NCI-H526 (cell line): ENCODE measurements at regions not wholly inside any gene's neighbourhood (a gene's known extent, or its start where the extent isn't known, plus 50 kb on each side); places are given as distances from the start of the nearest gene placed in this dataset.
A peak's percentile ranks its signal among the peaks of the same experiment; 100 is the strongest.

Source experiments
- DNase-seq, 2 experiments: peaks; one replicate each; lab custom pipeline; 2025; lab: John Stamatoyannopoulos, UW

DNA sequence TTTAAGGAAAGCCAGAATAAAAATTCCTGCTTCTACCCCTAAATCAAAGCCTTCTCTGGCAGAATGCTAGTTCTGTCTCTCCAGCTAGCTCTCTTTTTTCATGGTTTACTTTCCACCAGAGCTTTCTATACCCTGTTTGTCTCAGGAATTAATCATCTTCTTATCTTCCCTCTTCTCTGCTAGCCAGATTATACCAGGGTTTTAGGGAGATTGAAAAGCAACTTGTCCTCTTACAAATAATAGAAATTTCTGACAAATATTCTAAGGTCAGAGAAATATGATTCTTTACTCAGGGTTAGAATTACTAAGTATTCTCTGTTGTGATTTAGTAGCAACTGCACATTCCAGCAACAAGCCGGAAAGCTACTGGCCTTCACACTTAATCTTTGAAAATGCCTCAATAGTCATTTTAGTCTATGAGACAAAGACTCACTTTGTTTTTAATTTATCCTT lies 166.4 kb downstream of the TANC2 start:
- no peak for DNase-seq

DNA sequence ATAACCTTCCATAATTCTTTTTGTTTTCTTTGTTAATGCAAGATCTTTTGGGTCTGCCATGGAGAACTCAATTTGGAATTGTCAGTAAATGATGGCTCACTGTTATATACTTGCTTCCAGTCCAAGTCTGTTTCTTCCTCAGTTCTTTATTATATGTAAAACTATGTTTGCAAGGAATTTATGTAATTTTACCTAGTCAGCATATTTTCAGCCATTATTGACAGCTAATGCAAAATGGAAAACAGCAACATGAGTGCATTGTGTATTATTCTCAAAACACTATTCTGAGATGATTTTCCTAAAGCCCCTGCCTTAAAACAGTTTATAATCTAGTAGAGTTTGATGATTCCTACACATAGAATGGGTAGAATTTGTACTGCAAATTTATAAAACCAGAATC lies 167.5 kb downstream of the TANC2 start:
- no peak for DNase-seq

DNA sequence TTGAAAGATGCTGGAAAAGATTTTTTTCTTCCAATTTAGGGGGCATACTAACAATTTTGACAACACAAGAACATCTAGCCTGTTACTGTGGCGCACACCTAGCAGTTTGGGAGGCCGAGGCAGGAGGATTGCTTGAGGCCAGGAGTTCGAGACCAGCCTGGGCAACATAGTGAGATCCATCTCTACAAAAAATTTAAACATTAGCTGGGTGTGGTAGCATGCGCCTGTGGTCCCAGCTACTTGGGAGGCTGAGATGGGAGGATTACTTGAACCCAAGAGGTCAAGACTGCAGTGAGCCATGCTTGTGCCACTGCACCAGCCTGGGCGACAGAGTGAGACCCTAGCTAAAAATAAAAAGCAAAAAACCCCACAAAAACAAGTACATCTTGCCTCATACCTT lies 168.8 kb downstream of the TANC2 start:
- no peak for DNase-seq

DNA sequence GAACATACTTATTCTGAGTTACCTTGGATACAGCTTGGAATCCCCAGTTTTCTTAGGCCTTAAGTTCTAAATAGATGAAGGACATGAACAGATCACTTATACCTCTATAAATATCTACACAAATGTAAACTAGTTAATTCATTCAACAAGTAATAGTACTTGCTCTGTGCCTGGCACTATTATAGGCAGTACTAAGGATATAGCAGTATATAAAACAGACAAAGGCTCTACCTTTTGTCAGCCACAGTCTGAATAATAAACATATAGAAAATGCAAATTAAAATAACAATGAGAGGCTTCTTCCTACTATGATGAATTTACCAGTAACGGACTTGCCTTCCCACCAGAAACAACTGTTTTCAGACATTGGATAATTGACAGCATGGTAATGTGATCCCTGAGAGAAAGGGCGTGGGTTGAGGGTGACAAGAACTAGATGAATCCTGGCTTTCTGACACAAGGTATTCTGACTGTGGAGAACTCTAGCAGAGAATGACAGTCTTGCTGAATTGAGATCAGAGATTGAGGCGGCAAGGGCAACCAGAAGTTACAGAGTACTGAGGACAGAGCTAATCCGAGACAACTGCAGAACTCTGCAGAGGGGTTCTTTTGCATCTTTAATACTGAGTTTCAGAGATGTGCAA lies 170.5 kb downstream of the TANC2 start:
- peak; percentile 52 to 71 for DNase-seq

DNA sequence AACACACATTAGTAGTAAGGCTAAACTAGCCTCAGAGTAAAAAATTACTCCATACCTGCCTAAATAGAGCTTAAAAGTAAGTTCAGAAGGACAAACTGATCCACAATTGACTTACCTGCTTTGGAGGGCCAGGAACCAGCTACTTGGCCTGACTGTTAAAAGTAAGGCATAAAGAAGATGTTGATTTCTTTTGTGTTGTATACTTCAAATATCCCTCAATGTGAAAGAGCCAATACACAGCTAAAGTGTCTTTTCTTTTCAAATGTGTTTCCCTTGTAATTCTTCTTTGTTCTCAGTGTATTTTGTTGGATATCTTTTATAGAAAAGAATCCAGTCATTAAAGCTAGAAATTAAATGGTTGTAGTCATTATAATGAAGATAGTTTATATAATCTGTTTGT lies 171.1 kb downstream of the TANC2 start:
- no peak for DNase-seq

DNA sequence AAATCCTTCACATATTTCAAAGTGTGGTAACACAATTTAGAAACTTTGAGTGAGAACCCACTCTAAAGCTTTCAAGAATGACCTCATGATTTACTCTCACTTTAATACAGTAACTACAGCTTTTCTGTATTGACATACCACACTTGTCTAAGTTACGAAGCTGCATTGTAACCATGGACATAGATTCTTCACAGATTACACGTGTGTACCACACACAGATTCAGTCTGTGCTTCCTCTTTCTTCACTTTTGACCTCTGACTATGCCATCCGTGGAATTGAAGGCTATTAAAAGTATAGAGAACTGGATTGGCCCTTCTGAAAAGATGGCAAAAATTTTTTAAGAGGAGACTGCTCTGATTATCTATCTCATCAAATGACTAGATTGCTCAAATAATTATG lies 172.7 kb downstream of the TANC2 start:
- no peak for DNase-seq

DNA sequence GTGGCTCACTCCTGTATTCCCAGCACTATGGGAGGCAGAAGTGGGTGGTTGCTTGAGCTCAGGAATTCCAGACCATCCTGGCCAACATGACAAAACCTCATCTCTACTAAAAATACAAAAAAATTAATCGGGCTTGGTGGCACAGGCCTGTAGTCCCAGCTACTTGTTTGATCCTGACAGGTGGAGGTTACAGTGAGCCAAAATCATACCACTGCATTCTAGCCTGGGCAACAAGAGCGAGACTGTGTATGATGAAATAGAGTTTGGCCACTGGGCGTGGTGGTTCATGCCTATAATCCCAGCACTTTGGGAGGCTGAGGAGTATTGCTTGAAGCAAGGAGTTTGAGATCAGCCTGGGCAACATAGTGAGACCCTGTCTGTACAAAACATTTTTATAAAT lies 173.3 kb downstream of the TANC2 start:
- DNase-seq = no peak

DNA sequence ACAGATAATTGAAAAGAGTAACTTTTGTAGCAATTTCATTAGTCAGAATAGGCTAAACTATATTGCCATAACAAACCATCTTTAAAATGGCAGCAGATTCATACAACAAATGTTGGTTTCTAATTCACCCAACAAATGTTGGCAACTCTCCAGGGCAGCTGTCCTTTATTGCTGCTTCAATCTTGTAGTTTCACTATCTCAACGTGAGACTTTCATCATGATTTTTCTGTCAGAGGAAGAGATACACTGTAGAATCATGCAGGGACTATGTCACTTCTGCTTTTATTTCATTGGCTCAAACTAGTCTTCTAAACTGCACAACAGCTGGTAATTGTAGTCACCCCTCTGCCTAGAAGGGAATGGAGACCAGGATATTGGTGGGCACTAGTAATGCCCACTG lies 174.2 kb downstream of the TANC2 start:
- no peak for DNase-seq

DNA sequence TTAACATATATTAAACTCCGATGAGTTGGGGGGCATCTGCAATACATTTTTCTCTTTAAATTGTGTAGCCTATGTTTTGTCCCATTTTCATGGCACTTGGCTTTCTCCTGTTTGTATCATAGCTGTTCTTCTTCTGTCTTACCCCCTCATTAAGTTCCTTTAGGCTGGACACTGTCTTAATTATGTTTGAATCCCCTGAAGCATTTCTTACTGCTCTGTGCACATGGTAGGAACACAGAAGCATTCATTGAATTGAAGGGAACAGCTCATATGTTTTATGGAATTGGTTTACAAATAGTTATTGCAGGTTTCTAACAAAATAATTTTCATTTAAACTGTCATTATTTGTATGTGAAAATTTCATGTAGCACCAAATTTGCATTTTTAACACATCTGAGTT lies 176.8 kb downstream of the TANC2 start:
- DNase-seq = peak in 1 of 2 experiments; percentile 9

DNA sequence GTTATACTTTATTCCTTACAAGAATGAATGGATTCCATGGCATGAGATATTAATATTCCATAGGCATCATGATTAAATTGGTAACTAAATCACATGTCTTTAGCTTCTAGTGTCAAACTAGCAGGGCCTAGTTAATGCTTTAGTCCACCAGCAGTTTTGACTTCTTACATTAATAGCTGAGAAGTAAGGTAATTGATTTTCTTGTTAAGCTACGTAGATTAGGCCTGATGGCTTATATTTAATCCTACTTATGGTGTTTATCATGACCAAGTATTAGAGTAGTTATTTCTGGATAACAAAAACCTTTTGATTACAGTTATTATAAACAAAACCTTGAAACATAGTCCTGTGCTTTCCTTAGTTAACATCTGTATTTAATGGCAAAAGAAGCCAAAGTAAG lies 184.5 kb downstream of the TANC2 start:
- no peak for DNase-seq

DNA sequence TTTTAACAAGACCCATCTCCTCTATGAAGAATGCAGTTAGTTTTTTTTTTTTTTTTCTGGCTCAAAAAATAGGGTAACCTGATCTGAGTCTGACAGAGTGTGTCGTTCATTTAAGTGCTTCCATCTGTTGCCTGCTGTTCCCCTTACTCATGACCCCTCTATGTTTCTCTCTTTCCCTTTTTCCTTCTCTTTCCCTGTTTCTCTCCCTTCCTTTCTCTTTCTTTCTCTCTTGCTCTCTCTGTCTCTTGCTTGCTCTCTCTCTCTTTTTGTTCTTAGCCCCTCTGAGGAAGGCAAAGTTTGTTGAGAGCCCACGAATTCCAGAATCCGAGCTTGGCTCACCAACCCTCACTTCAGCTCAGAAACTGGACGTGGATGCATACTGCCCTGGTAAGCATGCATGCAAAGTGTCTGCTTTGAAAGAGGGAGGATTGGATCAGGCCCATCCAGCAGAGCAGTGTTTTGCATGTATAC lies 185.0 kb downstream of the TANC2 start:
- peak; percentile 91 to 92 for DNase-seq

DNA sequence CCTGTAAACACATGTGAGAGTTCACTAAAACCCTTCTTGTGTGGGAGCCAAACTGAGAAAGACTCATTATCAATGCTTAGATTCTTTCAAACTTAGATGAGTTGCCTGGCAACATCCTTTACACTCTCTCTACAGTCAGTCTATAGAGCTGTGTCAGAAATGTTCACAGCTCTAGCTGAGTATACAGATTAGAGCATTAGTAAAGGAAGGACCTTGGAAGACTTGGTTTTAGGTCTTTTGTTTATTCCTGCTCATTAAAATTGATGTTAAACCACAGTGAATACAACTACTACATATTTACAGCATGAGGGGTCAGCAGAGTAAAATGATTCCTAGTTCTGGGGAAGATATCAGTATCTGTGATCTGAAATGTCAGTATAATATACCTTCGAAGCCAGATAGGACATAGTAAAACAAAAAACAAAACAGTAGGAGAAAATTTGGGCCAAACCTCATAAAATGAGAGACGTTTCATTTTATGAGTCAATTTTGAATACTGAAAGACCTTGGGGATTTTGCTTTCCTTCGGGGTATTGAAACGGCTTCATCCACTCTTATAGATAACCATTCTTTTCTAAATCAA lies 186.0 kb downstream of the TANC2 start:
- DNase-seq = peak; percentile 32 to 62

DNA sequence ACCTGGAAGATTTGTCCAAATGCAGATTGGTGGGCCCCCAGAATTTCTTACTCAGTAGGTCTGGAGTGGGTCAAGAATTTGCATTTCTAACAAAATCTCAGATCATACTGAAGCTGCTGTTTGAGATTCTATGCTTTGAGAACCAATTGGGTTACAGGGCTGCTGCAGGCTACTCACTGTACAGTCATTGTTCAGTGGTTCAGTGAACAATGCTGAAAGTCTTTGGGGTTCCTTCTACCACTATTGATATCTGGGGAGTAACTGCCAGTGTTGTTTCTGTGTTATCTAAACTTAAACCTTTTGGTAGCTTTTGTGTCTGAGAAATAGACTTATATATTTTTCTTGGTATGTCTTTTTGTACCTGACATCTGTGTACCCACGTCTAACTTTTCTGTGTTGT lies 187.5 kb downstream of the TANC2 start:
- DNase-seq = peak in 1 of 2 experiments; percentile 17

DNA sequence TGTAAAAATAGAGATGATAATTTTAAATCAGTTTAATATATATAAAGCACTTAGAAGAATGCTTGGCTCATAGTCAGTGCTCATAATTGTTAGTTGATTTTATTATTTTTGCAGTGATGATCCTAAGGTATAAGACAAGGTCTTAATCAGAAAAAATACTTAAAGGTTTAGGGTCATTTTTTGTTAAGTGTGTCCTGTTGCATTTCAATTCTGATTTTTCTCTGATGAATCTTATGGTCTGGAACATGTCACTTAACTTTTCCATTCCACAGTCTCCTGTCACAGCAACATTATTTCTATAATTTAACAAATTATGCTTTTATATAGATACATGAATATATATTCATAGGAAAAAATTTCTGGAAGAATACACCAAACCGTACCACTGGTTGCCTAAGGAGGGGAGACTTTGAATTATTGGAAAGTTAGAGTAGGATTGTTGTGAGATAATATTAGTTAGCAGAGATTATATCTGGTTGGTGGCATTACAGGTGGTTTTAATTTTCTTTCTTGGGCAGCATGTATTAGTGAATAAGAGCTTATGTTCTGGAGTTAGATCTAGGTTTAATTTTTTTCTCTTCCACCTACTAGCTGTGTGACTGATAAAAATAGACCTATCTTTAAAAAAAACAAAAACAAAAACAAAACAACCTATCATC lies 188.7 kb downstream of the TANC2 start:
- DNase-seq = no peak

DNA sequence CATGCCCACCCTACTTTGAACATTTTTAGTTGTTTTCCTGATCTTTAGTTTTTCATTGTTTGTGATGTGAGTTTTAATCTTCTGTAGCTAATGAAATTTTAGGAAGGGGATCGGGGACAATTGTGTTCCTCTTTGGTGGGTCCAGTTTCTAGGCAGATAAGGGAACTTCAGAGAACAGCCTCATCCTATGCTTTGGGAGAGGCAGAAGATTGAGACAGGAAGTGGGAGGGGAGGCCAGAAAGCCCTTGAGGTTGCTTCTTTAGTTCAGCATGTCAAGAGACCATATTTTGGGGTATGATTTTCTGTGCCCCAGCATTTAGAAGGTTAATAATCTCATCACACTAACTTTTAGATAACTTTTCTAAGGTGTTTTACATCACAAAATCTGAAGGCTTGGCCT lies 191.0 kb downstream of the TANC2 start:
- DNase-seq = no peak

DNA sequence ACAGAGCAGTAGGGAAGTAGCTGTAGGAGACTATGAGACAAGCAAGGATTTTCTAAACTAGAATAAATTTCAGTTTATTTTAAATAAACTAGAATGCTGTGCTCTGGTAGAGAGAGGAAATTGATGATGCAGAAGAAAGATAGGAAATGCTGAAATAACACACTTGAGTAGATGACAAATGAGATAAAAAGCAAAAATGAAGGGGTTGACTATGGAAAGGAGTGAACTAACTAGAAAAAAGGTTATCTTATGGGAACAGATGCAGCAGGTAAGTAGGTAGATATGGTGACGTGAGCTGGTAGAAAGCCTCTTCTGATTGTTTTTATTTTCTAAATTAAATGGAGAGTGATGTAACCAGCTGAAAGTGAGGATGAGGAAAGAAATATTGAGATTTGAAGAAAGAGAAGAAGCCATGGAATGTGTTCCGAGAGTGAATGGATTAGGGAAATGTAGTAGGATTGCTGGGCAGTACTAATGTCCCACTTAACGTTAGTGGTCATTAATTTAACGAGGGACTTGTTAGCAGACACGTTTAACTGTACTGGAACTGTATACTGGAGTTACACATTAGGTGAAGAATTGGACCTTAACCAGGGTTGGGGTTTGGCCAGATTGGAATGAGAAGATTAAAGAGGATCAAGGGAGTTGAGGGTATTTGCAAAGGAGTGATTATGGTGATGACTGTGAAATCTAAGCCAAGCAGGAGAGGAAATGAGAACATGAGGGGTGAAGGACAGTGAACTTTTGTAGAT lies 196.5 kb downstream of the TANC2 start:
- no peak for DNase-seq

DNA sequence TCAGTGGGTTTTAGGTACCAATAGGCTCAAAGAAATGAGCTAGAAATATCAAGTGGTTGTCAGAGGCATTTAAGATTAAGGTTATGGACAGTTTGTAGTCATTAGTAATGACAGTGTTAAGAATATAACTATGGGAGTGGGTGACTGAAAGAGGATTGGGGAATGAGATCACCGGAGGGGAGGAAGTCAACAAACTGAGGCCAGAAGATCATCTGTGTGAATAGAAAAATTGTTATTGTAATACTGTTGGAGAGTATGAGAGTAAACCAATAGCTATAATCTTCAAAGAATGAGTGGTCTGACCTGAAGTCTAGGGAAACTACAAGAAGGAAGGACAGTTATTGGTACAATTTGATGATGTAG lies 197.1 kb downstream of the TANC2 start:
- no peak for DNase-seq

DNA sequence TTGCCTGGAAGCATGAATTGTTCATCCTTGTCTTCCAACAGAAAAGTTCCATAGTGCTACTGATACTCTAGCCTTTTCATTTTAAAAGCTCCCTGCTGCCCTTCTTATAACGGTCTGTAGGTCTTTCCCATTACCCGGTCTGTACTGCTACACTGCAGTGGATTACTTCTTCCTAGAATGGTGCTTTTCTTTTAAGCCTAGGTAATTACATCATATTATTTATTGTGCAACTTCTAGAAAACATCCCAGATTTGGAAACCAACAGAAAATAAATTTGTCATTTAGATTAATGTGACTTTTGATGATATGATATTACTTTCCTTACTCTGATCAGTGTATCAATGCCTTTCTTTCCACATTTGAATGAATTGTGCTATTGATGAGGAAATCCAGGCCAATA lies 199.4 kb downstream of the TANC2 start:
- DNase-seq = no peak

DNA sequence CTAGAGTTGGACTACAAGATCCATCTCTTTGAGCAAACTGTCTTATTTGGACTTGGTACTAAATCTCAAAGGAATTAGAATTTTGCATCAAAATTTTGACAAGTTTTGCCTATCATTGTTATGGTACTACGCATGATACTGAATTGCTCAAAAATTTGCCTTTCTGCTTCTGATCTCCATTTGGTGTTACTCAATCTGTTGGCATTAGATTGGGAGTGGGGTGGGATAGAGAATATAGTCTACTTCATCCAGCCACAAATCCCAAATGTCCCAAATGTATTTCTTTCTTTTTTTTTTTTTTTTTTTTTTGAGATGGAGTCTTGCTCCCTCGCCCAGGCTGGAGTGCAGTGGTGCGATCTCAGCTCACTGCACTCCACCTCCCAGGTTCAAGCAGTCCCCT lies 204.8 kb downstream of the TANC2 start:
- no peak for DNase-seq

DNA sequence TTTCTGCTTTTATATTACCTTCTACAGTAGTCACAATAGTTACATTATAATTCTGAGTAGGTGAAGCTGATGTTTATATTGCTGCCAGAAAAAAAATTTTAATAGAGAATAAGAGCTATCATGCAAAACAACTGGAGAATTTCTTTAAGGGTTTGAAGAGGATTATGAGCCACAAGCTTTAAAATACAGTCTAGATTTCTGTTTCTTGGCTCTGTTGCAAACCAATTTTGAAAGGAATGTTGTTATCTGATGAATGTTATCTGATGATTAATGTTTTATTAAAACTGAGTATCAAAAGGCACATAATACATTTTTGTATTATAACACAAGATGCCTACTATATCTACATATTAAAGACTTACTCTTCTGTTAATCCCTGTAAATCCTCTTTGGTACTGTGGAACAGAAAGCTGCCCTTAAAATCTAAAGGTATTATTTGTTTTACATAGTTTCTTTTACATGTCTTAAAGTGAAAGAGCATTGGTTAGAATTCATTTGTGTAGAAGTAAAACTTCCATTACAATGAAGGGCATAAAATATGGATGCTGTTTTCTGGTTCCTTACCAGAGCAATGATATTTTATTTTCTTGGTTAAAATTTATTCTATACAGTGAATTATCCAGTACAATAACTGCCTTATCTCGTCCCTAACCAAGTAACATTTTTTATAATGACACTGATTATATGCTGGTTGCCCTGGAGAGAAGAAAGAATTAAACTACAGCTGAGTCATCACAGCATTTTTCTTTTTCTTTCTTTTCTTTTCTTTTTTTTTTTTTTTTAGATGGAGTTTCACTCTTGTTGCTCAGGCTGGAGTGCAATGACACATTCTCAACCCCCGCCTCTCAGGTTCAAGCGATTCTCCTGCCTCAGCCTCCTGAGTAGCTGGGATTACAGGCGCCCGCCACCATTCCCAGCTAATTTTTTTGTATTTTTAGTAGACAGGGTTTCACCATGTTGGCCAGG lies 205.7 kb downstream of the TANC2 start:
- DNase-seq = no peak

DNA sequence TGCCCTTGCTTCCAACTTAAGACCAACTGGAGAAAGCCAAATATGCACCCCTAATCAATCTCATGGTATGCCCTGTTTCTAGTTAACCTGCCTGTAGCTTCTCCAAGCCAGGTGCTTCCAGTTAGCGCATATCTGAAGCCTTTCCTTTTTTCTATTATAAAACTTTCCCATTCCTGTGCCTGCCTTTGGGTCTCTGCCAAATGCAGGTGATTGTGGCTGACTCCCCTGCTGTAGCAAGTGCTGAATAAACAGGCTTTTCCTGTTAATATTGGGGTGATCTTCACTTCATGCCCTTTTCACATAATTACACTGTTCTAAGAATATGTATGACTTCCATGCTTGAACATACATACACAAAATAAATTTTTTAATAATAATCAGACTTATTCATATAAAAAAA lies 207.4 kb downstream of the TANC2 start:
- DNase-seq = no peak

DNA sequence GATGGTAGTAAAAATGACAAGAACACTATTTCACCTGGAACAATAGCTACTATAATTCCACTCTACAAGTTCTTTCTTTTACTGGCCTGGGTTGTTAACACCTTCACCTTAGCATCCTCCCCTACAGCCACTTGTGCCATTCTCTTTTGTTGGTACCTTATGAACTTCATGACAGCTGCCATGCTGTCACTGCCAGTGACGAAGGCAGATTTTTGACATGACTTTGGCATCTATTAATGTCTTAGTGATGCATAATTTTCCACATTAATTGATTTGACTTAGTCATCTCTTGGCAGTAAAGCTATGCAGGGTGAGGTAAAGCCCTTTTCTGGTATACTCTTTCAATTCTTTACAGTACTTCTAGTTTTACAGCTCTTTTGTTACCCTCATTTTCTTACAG lies 207.9 kb downstream of the TANC2 start:
- DNase-seq = no peak
